NCI-H82 (cell line): ENCODE measurements at regions not wholly inside any gene's neighbourhood (a gene's known extent, or its start where the extent isn't known, plus 50 kb on each side); places are given as distances from the start of the nearest gene placed in this dataset.
"Not testable (repeated sequence)": the region's sequence is repeated elsewhere in the genome, so short reads cannot be mapped to it uniquely, and the experiment has no call there.

Source experiments
- DNase-seq: peaks from one replicate; lab custom pipeline; 2025; lab: John Stamatoyannopoulos, UW

DNA sequence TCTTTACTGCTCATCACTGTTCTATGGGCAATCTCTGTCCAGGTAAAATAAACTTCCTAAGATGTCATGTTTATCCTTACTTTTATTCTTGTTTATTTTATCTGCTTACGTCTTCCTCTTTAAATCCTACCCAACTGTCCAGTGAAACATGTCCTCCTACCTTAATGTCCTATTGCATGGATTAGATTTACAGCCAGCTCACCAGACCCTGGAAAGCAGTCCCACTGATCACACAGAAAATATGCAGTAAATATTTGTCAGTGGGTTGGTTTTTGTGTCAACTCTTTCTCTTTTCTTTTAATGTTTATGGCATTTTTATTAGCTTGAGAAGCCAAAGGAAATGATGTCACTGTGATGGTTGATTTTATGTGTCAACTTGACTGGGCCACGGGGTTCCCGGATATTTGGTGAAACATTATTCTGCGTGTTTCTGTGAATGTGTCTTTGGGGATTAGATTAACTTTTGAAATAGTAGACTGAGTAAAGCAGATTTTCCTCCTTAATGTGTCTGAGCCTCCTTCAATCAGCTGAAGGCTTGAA lies 258.3 kb downstream of the SRGAP2C start:
- no peak for DNase-seq

DNA sequence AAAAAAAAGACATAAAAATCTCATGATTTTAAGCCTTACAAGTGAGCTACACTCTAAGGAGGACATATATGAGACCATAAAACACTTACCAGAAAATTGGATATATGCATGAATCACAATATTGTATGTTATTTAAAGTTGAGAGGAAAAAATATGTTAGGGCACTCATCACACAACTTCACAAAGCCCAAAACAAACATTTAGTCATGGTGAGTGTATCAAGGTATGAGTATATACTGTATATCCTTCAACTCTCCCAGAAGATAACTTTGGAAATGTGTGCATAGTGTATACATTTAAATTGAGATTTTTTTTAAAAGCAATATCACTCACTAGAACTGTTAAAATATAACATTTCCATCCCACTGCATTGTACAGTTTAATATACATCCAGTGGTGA lies 259.3 kb downstream of the SRGAP2C start:
- no peak for DNase-seq

DNA sequence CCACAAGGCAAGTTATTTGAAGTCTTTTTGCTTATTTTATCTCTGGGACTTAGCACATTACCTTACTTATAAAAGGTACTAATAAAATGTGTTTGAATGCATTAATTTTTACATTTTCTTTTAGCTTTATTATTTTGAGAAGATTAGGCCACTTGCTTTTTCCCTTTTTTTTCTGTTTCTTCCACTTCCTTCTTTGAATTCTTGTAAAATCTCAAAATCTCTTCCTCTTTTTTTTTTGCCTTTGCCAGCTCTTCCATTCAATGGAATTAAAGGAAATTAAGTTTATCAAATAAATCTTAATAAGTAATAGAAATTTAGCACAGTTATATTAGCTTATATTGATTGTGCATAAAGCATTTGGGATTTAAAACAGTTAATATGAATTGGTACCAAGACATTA lies 260.9 kb downstream of the SRGAP2C start:
- no peak for DNase-seq

DNA sequence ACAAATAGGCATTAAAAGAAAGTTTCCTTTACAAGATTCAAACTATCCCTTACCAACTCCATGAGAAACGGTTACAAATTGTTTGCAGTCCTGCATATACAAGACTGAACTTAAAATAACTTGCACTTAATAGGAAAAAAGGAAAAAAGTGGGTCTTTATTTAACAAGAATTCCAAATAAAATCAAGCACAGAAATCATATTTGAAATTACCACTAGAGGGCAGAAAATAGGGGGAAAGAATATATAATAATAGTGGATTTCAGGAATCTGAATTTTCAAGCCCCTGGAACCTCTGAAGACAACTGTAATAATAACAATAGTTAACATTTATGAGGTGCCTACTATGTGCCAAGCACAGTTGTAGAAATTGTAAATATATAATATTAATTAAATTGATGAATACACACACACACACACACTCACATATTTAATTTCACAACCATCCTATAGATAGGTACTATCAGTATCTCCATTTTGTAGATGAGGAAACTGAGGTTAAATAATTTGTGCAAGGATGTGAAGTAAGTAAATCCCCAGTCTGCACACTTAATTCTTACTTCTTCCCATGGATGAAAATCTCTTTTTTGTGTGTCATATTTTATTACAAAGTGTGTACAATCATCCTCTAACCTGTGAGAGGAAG lies 262.6 kb downstream of the SRGAP2C start:
- peak; percentile 10 for DNase-seq

DNA sequence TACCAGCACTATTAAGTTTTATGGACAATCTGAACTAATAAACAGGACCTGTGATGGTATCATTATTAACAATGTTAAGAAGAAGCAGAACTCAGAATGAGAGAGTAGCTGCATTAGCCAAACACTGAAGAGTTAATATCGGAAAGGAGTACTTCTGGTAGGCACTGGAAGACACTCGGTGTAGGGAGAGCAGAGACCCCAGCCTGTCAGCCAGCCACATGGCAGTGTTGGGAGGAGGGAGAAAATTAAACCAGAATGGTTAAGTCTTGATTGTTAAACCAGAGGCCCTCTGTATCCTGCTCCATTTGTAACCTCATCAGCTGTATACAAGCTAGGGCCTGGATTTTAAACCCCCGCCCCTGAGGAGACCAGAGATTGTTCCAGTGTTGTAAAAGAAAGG lies 263.3 kb downstream of the SRGAP2C start:
- not testable (repeated sequence) for DNase-seq

DNA sequence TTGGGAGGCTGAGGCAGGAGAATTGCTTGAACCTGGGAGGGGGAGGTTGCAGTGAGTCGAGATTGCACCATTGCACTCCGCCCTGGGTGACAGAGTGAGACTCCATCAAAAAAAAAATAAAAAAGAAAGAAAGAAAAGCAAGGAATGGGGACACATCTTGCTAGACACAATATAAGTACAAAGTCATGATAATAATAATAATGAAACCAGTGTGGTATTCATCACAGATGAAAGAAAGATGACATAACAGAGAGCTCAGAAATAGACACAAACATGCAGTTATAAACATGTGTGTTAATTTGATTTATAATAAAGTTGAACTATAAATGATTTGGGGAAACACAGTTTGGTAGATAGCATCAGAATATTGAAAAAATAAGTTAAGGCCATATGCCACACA lies 264.1 kb downstream of the SRGAP2C start:
- no peak for DNase-seq

DNA sequence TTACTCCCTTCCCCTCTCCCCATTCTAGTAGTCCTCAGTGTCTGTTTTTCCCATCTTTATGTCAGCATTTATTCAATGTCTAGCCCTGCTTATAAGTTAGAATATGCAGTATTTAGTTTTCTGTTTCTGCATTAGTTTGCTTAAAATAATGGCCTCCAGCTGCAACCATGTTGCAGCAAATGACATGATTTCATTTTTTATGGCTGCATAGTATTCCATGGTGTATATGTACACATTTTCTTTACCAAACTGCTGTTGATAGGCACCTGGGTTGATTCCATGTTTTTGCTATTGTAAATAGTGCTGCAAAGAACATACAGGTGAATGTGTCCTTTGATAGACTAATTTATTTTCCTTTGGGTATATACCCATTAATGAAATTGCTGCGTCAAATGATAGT lies 267.7 kb downstream of the SRGAP2C start:
- DNase-seq = no peak

DNA sequence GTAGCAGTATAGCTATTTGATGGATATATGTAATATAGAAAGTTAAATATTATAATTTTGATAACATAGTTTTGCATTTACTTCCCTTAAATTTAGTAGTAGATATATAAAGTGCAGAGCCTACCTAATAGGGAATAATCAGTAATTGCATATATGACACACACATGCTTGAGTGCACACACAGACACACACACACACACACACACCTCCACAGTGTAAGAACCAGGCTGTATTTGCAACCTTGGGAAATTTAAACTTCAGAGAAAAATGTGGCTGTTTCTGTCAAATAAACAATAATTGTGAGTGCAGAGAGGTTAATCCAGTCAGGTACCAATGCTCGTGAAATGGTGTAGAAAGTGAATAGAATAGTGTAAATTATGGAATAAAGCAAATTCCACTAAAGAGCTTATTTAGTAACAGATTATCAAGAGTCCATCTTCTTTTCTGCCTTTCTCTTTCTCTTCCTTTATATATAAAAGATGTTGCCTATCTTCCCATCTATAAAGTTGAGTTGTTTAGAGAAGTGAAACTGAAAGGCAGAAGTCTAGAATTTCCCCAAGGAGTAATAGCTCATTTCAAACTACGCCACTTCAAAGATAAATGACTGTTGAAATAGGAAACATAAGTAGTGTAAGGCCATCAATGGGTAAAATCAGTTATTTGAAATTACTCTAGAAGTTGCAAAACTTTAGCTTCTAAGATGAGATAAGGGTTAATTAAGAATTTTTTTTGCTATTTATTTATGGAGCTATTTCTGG lies 273.7 kb downstream of the SRGAP2C start:
- no peak for DNase-seq

DNA sequence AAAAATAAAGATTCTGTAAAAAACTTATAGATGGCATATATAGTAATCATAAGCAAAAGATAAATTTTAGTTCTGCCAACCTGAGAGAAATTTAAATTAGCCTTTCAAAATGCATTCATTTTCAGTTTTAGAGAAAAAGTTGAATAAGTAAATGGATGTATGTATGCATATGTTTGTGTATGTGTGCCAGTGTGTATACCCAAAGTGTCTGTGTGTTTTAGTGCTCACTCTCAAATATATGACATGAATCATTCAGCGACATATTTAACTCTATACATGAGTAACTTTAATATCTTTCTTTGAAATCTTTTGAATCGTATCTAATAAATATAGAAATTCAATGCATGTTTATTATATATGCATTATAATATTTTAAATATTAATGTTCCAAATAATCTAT lies 274.5 kb downstream of the SRGAP2C start:
- no peak for DNase-seq

DNA sequence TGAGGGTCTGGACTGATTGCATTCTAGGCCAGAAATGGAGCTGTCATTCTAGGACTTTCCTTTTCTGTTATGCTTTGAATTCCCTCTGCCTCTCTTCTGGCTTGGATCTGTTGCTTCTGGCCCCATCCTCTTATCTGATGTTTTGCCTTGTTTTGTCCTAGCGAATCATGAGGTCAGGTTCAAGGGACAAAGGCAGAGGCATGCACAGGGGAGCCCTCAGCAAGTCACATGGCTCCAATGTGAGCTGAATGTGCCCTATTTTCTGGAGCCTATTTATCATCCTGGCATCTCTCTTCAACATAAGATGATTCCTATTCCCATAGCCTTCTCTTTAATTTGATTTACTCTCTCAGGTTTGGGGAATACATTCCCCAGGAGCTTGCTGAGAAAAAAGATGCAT lies 284.6 kb downstream of the SRGAP2C start:
- DNase-seq = not testable (repeated sequence)

DNA sequence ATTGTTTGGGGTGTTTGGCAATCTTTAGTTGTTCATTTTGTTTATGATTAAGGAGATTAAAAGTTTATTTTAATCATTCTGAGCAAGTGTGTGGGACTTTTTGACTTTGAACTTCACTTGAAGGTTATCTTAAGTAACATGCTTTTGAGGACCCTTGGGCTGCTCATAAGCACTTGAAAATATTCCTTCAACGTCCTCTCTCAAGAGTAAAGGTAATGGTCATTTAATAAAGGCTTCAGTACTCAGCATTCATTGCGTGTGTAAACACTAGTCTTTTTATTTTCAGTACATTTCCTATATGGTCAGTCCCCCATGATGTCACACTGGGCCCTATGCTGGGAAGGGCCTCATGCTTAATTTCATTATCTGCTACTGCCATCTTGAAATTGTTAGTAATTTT lies 285.6 kb downstream of the SRGAP2C start:
- not testable (repeated sequence) for DNase-seq

DNA sequence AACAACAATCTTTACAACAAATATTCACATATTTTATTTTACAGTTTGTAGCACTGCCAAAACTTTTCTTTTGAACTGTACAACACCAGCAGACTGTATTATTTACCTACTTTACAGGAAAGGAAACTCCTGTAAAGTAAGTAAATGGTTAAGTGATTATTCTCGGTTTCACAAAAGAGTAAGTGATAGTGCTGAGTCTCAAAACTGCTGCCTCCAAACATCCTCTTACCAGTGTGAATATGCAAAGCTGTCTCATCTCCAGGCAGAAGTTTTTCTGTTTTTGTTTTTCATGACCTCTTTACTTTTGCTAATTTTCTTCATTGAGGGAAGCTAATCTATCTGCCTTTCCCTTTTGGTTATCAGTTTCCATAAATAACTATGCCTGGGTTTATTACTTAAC lies 286.7 kb downstream of the SRGAP2C start:
- no peak for DNase-seq

DNA sequence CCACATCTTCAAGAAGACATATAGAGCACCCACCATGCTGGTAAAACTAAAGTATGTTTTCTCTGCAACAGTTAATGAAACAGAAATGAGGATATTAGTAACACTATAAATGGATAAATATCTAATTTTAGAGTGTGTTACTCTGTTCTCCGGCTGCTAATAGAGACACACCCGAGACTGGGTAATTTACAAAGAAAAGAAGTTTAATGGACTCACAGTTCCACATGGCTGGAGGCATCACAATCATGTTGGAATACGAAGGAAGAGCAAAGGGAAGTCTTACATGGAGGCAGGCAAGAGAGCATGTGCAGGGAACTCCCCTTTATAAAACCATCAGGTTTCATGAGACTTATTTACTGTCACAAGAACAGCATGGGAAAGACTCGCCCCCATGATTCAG lies 287.2 kb downstream of the SRGAP2C start:
- no peak for DNase-seq

DNA sequence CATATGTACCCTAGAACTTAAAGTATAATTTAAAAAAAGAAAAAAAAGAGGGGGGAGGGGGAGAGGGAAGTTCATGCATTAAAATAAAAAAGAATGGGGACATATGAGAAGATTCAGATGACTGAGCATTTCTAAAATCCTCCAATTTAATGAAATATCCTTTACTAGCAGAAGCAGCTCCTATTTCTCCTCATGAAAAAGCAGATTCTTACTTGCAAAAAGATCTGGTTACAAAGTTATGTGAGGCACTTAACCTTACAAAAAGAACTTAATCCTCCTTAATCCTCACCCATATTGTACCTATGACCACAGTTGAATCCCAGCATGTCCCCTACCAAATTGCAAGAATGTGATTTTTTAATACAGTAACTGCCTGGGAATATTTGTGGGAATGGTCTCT lies 298.5 kb downstream of the SRGAP2C start:
- DNase-seq = no peak

DNA sequence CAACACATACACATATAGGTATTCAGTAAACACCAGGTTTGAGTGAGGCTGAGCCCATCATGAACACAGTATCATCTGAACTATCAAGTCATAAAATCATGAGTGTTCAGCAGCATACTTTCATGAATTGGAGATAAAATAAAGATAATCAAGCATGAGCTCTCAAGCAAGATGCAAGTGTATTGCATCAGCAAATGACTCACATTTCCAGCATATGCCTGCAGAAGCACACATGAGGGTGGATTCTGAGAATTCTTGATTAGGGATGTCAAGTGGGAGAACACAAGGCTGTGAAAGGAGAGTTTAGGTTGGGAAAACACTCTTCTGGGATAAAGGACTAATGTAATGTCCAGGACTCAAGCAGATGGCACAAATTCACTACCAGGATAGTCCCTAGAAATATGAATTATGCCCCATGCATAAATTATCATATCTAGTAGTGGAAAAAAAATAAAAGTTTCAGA lies 299.2 kb downstream of the SRGAP2C start:
- DNase-seq = no peak

DNA sequence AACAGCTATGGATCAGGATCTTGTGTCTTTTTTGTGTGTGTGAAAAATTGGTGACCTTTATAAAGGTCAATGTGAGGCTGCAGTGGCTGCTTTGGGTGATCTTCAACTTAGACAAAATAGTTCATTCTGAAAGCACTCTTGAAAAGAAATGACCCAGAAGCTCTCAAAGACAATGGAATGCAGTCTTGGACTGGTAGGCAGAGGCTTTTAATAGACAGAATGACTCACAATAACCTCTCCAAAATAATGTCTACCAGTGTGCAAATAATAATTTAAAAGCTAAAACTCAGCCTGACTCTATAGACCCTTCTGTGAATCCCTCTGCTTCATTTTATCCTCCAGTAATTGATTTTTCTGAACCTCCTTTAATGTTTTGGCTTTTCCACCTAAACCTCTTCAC lies 310.0 kb downstream of the SRGAP2C start:
- DNase-seq = not testable (repeated sequence)

DNA sequence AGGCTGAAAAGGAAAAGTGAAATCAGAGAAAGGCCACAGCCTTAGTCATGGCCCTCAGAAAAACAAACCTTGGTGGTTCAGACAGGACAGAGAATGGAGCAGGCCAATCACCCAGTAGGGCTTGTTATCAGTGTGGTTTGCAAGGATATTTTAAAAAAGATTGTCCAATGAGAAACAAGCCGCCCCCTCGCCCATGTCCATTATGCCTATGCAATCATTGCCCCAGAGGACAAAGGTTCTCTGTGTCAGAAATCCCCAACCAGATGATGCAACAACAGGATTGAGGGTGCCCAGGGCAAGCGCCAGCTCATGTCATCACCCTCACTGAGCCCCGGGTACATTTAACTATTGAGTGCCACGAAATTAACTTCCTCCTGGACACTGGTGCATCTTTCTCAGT lies 326.7 kb downstream of the SRGAP2C start:
- DNase-seq = not testable (repeated sequence)

DNA sequence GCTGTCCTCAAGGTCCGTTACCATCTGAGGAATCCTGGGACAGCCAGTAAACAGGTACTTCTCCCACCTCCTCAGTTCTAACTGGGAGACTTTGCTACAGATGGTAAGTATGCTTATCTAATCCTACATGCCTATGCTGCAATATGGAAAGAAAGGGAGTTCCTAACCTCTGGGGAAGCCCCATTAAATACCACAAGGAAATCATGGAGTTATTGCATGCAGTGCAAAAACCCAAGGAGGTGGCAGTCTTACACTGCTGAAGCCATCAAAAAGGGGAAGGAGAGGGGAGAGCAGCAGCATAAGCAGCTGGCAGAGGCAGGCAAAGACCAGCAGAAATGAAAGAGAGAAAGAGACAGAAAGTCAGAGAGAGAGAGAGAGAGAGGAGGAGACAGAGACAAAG lies 327.1 kb downstream of the SRGAP2C start:
- not testable (repeated sequence) for DNase-seq

DNA sequence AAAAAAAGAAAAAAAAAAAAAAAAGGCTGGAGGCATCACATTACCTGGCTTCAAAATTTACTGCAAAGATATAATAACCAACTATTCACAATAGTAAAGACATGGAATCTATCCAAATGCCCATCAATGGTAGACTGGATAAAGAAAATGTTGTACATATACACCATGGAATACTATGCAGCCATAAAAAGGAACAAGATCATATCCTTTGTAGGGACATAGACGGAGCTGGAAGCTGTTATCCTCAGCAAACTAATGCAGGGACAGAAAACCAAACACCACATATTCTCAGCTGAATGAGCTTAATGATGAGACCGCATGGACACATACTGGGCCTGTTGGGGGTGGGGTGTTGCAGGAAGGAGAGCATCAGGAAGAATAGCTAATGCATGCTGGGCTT lies 330.5 kb downstream of the SRGAP2C start:
- no peak for DNase-seq

DNA sequence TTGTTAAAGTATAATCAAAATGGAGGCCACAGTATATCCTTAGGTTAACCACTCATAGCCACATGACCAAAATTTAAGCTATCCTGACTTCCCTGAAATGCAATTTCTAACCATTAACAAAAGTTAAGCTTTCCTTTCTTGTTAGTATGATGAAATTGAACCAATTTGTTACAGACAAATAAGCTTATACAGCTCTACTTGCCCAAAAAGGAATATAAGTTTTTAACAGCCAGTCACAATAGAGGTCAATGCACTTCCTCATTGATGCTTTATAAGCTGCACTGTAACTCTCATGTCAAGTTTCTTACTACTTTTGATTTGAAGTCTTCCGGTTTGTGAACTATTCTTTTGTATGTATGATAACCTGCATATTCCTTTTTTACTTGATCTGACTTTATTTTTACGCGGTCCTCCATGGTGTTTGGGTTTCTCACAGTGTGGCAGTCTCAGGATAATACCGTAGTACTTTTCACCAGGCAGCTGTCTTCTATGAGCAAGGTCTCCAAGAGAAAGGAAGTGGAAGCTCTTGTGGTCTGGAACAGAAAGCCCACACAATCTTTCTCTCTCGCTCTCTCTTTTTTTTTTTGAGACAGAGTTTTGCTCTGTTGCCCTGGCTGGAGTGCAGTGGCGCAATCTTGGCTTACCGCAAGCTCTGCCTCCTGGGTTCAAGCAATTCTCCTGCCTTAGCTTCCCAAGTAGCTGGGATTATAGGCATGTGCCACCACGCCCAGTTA lies 331.6 kb downstream of the SRGAP2C start:
- no peak for DNase-seq

DNA sequence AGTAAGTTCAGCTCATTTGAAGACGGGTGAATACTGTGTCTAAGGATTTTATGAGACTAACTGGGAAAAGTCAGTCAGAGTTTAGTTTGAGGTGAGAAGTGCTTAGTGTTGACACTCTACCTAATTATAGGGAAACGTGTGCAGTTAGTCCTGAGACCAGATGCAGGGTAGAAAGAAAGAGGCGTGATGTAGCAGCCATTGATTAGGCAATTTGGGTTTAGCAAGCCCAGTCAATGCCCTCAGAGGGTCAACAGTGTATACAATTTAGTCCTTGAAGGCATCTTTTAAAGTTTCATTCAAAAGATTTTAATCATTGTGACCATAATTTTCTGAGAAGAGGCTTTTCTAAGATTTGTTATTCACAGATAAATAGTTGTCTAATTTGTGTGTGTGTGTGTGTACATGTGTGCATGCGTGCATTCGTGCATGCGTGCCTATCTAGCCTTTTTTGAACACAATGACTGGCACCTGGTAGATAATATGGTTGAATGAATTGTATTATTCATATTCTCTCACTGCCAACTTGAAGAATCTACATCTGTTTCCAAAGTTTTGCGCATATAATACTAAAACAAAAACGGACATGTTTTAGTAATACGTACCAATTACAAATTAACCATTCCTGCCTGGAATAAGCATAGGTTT lies 332.9 kb downstream of the SRGAP2C start:
- no peak for DNase-seq

DNA sequence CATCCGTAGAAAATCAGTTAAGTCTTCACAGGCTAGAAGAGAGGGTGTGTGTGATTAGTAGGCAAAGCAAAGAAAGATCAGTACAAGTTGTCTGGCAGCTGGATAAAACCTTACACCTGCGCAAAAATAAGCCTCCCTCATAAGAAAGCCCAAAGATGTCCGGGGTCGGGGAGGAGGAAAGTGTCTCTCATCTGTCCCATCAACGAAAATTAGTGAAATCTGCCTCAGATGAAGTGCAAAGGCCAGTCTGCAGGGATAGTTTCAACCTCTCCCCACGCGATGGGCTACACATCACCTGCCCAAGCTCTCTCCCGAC lies 333.9 kb downstream of the SRGAP2C start:
- no peak for DNase-seq
